Stimulated activated CD8-positive, alpha-beta memory T cell treated with anti-CD3 and anti-CD28 coated beads, Interleukin-7, amount 100 ng/mL, for 48 hours (primary cell): ENCODE measurements at regions not wholly inside any gene's neighbourhood (a gene's known extent, or its start where the extent isn't known, plus 50 kb on each side); places are given as distances from the start of the nearest gene placed in this dataset.
A peak's percentile ranks its signal among the peaks of the same experiment; 100 is the strongest.
"Not testable (repeated sequence)": the region's sequence is repeated elsewhere in the genome, so short reads cannot be mapped to it uniquely, and the experiment has no call there.

ENCODE experiments used
- DNase-seq, 2 donors: peaks; one replicate each; pipeline ENCODE4 v3.0.0-alpha.2; 2020; ENCODE audit warnings: low read depth in 1 of 2; ENCODE audit errors: extremely low read depth in 1 of 2

GRCh38 chr22:35138521-35138920 lies 72.6 kb downstream of the ISX start:
- DNase-seq: no peak

- no peak for DNase-seq
Observed at GRCh38 chr22:35140879-35141745, 75.2 kb downstream of the ISX start.

DNA sequence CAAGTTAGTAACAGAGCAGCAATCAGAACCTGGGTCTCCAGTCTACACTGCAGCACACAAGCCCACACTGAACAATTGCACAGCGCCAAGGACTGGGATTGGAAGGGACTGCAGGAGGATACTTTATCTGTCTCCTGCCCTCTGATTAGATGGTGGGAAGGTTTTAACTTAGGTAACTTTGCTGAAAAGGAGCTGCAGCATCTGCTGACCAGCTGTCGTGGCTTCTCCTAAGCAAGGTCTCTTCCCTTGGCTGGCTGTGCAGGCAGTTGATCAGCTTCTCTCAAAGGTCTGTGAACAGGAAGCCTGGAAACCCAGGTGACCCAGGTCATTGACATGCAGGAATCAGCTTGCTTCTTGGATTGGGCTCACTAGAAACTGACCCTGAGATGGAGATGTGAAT lies 82.4 kb downstream of the ISX start:
- no peak for DNase-seq

DNA sequence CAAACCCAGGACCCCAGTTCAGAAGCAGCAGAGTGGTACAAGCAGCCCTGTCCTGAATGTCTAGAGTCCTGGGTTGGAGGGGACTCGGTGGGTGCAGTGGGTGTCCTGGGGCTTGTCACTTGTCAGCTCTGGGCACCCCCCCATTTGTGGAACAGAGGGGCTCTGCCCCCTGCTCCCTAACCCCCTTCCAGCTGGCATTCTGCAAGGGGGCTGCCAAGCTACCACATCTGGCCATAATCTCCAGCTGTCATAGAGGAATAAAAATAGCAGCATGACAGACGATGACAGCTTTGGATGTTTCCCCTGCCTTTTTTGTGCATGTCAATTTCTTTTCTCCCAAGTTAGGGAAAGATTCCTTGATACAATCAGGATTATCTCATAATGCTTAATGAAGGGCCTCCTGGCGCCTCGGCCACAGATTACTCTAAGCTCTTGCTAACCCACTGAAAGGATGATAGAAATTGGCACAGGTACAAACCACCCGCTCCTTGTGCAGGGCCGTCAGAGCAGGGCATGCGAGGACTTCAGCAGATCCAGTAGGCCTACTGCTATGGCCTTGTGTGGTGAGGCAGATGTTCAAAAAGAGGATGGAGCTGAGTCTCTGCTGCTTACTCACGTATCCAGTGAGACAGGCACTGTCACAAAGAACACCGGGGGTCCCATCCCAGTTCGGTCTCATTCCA lies 83.0 kb downstream of the ISX start:
- DNase-seq: no peak

- DNase-seq: peak; percentile 26 to 34
Observed at GRCh38 chr22:35150183-35151107, 84.5 kb downstream of the ISX start.

GRCh38 chr22:35152316-35152715 lies 86.4 kb downstream of the ISX start:
- DNase-seq: no peak

DNA sequence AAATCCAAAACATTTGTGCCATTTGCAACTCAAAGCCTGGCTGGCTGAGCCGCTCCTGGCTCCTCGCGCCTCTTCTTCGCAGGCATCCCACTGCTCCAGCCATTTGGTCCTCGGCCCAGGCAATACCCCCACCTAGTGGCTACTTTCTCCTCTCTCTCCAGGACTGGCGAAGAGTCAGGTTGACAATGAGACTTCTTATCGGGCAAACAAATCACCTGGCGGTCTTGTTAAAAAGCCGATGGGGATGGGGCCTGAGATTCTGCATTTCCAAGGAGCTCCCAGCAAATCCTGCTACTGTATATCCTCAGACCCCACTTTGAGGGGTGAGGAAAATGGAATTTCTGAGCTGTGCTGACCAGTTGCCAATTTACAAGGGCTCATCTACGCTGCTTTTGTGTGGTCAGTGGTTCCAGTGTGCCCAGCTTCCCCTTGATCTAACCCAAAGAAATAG lies 89.0 kb downstream of the ISX start:
- no peak for DNase-seq

- no peak for DNase-seq
Observed at GRCh38 chr22:35155403-35156025, 89.6 kb downstream of the ISX start.

DNA sequence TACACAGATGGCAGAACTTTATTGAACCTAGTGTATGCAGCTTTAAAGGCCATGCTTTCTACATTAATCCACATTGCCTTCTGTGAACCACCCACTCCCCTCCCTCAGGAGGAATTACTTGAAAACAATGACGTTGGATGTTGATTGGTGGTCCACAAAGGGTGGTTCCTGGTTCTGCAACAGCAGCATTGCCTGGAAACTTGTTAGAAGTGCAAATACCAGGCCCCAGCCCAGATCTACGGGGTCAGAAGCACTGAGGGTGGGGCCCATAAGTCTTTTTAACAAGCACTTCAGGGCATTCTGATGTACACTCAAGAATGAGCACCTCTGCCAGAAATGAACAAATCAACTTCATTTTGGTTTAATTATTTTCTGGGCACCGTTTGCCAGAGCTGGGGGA lies 91.0 kb downstream of the ISX start:
- DNase-seq: no peak

DNA sequence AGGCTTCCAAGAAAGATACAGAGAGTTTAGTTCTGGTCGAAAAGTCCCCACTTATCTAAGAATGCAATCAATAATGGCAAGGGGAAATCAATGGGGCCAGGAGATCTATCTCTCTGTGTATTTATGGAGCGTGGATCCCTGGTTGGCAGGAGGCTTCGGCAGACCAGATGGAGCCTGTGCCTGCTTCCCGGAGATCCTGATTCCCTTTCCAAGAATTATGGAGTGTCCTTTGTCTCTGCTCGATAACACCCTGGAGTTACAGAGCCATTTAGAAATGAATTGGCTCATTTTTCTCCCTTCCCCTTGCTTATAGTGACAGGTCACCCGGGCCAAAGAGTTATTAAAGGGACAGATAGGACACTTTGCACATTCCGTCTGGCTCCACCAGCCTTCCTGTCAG lies 92.4 kb downstream of the ISX start:
- no peak for DNase-seq

GRCh38 chr22:35159343-35159742 lies 93.4 kb downstream of the ISX start:
- DNase-seq: no peak

- DNase-seq: no peak
Observed at GRCh38 chr22:35160268-35160667, 94.3 kb downstream of the ISX start.

DNA sequence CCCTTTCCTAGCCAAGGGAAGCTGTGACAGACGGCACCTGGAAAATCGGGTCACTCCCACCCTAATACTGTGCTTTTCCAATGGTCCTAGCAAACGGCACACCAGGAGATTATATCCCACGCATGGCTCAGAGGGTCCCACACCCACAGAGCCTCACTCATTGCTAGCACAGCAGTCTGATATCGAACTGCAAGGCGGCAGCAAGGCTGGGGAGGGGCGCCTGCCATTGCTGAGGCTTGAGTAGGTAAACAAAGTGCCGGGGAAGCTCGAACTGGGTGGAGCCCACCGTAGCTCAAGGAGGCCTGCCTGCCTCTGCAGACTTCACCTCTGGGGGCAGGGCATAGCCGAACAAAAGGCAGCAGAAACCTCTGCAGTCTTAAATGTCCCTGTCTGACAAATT lies 91.4 kb upstream of the HMGXB4 start:
- not testable (repeated sequence) for DNase-seq

DNA sequence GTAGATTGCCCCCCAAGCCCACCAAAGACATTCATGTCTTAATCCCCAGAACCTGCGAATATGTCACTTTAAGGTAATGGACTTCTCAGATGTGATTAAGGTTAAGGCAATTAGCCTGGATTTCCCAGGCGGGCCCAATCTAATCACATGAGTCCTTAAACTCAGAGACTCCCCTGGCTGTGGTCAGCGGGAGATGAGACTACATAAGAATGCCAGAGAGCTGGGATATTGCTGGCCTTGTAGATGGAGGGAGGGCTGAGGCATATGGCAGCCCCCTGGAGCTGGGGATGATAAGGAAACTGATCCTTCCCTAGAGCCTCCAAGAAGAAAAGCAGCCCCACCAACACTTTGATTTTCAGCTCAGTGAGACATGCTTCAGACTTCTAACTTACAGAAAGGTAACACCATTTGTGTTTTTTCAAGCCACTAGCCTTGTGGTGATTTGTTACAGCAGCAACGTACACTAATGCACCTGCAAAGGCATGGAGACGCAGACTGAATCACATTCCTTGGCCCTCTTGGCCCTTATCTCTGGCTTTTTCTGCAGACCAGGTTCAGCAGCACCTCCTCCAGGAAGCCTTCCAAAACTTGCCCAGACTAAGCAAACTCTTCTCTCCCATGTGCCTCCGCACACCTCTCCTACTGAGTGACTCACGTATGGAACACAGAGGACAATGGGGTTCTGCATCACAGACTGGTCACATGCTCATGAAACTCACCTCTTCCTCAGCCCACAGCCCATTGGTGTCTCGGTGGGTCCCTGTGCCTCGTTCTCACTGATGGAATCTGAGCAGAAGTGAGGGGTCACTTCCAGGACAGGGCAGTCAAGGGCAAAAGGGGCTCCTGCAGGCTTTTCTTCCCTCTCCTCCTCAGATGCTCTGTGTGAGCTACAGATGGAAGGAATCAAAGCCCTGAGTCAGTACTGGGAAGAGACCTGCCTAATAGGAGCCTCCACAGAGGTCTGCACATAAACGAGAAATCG lies 86.3 kb upstream of the HMGXB4 start:
- DNase-seq: no peak

DNA sequence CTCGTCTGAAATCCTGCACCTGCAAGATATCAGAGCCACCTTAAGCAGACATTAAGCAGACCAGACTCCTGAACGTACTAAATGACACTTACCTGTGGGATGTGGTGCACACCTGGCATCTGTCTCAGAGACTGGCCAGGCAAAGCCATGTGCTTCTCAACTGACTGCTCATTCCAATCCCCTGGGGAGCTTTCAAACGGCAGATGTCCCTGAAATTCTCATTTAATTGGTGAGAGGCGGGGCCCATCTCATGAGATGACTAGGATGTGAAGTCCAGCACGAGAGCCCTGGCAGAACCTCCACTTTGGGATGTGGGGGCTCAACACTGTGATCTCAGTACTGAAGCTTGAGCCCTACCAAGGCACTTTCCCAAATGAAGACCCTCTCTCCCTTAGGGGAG lies 84.9 kb upstream of the HMGXB4 start:
- no peak for DNase-seq

DNA sequence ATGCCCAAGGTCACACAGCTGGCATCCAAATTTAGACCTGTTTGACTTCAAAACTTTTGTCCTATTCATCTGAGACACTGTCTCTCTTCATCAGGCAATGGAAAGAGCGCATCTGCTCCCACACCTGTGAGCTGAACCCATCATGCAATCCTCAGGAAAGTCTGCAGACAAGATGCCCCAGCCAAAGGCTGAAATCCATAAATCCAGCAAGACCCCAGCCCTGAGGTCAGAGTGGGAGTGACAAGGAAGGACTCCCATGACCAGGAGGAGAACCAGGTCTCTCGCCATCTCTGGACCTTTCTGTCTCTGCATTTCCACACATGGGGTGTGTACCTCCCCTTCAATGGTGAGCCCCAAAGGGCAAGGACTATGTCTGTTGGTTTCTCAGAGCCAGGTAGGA lies 83.6 kb upstream of the HMGXB4 start:
- DNase-seq: no peak

- no peak for DNase-seq
Observed at GRCh38 chr22:35174401-35175038, 82.8 kb upstream of the HMGXB4 start.

GRCh38 chr22:35175392-35175791 lies 81.9 kb upstream of the HMGXB4 start:
- DNase-seq: no peak

- DNase-seq: no peak
Observed at GRCh38 chr22:35177811-35178210, 79.5 kb upstream of the HMGXB4 start.
